GM18909 (cell line): ENCODE measurements at regions not wholly inside any gene's neighbourhood (a gene's known extent, or its start where the extent isn't known, plus 50 kb on each side); places are given as distances from the start of the nearest gene placed in this dataset.
"Not testable (repeated sequence)": the region's sequence is repeated elsewhere in the genome, so short reads cannot be mapped to it uniquely, and the experiment has no call there.

Experiments used
- ATAC-seq: cut with Tn5 transposase; IDR thresholded peaks from one replicate; pipeline ENCODE4 v1.9.1; 2021; ENCODE audit warnings: mild to moderate bottlenecking; ENCODE audit not compliant: unreplicated experiment, poor library complexity

- ATAC-seq, result not testable (repeated sequence)
These were observed 2007.1 kb upstream of the CDH6 start for GRCh38 chr5:29186380-29186779.

- ATAC-seq, result no peak
These were observed 2007.9 kb upstream of the CDH6 start for GRCh38 chr5:29185558-29185957.

GRCh38 chr5:29175774-29176173 is 2017.7 kb upstream of the CDH6 start:
- ATAC-seq, result no peak

- ATAC-seq, result no peak
These were observed 2022.9 kb upstream of the CDH6 start for GRCh38 chr5:29170599-29170998.

- ATAC-seq, result no peak
These were observed 2023.6 kb upstream of the CDH6 start for GRCh38 chr5:29169886-29170285.

GRCh38 chr5:29162297-29162696 is 2031.2 kb upstream of the CDH6 start:
- no peak for ATAC-seq

DNA sequence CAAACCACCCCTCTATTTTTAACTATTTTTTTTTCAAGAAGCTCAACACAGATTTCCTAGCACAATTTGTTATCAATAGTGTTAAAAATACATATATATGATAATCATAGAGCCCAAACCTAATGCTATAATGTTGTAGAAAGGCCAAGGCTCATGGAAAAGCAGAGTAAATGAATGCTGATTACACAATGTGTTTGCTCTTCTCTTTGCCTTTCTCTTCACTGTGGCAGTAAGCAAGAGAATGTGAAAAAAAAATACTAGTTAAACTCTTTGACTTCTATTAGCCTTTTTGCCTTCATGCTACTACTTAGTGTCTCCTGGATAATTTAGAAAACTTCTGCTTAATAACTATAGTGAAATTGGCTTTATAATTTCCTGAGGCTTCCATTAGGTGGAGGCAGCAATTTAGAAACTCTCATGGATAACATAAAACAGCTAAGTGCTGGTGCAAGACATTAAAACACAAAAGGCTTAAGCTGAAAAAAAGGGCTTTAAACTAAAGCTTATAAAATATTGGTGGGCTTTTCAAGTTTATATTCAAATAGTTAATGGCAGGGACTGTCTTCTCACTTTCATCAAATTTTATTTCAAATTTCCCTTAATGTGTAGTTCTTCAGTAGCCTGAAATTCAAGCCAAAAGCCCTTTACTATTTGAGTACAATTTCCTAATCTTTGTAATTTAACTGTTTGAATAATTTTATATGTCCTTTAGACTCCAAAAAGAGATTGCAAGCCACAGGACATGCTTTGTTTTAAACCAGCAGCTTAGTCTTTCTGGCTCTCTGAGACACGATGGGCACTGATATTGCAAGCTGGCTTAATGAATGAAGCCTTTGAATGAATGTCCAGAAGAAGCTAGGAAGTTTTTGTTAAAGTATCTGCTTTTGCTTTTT is 2031.8 kb upstream of the CDH6 start:
- no peak for ATAC-seq

GRCh38 chr5:29157975-29158374 is 2035.5 kb upstream of the CDH6 start:
- ATAC-seq, result no peak

GRCh38 chr5:29150840-29151239 is 2042.6 kb upstream of the CDH6 start:
- ATAC-seq, result no peak

DNA sequence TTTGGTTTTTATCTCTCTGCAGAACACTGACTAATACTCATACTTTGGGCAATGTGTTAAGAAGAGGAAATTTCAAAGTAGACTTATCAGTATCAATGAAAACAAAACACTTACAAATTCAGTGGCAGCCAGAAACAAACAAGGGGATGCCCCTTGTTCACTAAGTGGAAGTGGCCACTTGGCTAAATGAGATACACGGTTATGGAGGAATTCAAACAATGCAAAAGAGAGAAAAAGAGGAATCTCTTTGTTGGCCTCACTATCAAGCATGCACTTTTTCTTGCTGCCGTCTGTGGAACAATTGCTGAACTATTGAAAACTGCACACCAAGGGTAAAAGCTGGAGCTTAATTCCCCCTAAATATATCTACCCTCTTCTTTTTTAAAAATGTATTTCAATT is 2044.9 kb upstream of the CDH6 start:
- ATAC-seq, result no peak

DNA sequence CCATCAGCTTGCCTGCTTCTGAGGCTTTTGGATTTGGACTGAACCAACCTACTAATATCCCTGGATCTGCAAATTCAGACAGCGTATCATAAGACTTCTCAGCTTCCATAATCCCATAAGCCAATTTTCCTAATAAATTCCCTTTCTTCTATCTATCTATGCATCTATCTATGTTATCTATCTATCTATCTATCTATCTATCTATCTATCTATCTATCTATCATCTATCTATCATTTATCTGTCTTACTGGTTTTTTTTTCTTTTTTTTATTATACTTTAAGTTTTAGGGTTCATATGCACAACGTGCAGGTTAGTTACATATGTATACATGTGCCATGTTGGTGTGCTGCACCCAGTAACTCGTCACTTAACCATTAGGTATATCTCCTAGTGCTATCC is 2045.4 kb upstream of the CDH6 start:
- no peak for ATAC-seq

GRCh38 chr5:29143266-29143665 is 2050.2 kb upstream of the CDH6 start:
- ATAC-seq, result no peak

GRCh38 chr5:29134418-29134817 is 2059.1 kb upstream of the CDH6 start:
- no peak for ATAC-seq

GRCh38 chr5:29131285-29131684 is 2062.2 kb upstream of the CDH6 start:
- no peak for ATAC-seq

GRCh38 chr5:29130786-29131185 is 2062.7 kb upstream of the CDH6 start:
- ATAC-seq, result no peak

DNA sequence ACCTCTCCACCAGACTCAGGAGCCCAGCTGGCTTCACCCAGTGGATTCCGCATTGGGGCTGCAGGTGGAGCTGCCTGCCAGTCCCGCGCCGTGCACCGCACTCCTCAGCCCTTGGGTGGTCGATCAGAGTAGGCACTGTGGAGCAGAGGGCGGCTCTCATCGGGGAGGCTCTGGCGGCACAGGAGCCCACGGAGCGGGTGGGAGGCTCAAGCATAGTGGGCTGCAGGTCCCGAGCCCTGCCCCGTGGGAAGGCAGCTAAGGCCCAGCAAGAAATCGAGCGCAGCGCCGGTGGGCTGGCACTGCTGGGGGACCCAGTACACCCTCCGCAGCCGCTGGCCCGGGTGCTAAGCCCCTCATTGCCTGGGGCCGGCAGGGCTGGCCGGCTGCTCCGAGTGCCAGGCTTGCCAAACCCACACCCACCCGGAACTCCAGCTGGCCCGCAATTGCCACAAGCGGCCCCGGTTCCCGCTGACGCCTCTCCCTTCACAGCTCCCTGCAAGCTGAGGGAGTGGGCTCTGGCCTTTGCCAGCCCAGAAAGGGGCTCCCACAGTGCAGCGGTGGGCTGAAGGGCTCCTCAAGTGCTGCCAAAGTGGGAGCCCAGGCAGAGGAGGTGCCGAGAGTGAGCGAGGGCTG is 2065.8 kb upstream of the CDH6 start:
- not testable (repeated sequence) for ATAC-seq

DNA sequence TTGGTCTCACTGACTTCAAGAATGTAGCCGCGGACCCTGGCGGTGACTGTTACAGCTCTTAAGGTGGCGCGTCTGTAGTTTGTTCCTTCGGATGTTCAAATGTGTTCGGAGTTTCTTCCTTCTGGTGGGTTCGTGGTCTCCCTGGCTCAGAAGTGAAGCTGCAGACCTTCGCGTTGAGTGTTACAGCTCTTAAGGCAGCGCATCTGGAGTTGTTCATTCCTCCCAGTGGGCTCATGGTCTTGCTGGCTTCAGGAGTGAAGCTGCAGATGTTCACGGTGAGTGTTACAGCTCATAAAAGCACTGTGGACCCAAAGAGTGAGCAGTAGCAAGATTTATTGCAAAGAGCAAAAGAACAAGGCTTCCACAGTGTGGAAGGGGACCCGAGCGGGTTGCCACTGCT is 2067.0 kb upstream of the CDH6 start:
- ATAC-seq, result not testable (repeated sequence)

DNA sequence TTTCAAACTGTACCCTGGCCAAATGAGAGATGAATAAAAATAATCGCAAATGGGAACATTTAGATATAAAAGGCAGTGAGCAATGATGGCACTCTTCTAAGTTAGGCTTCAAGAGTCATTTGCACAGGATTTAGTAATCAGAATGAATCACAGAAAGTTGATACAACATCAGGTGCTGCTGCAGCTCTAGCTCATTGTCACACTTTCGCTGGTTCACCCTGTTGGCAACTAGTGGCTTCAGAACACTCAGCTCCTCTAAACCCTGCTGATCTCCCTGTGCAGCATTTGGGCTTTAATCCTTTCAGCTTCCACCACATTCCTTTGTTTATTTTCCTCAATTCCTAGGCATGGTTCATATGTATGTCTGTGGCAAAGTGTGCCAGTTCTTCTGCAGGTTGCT is 2071.2 kb upstream of the CDH6 start:
- no peak for ATAC-seq

GRCh38 chr5:29114331-29114768 is 2076.0 kb upstream of the CDH9 start:
- ATAC-seq, result no peak

GRCh38 chr5:29113516-29113915 is 2075.1 kb upstream of the CDH9 start:
- no peak for ATAC-seq

DNA sequence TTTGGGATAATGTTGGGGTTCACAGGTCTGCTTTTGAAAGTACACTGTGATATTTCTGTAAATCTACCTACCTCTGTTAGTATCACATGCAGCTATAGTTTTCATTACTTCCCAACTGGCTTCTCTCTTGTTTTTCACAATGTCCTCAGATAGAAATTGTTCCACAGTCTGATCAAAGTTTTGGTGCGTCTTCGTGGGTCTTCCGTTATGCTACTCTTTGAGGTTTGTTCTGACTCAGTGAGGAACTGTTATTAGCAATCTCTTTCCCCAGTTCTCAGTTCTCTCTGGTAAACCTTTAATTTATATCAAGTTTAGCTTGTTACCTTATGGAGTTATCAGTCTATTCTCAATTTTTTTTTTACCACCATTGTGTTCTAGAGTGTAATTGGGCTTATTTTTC is 2061.2 kb upstream of the CDH9 start:
- no peak for ATAC-seq
